Retinal pigment epithelial cell (primary cell): ENCODE measurements at regions not wholly inside any gene's neighbourhood (a gene's known extent, or its start where the extent isn't known, plus 50 kb on each side); places are given as distances from the start of the nearest gene placed in this dataset.
A peak's percentile ranks its signal among the peaks of the same experiment; 100 is the strongest.

Experiments
- DNase-seq: peaks from one replicate; pipeline ENCODE4 v3.0.0-alpha.2; 2010; ENCODE audit warnings: low read depth
- H3K4me3 ChIP-seq: 2 replicates; pipeline ENCODE4 v1.5.1; 2011; ENCODE audit warnings: mild to moderate bottlenecking, low read length, control low read depth, moderate library complexity
- TF ChIP-seq, protein P1 (sequence below): conservative IDR thresholded peaks from 2 replicates; pipeline ENCODE4 v1.5.1; 2011; ENCODE audit warnings: low read depth, low read length, control low read depth, inconsistent platforms

DNA sequence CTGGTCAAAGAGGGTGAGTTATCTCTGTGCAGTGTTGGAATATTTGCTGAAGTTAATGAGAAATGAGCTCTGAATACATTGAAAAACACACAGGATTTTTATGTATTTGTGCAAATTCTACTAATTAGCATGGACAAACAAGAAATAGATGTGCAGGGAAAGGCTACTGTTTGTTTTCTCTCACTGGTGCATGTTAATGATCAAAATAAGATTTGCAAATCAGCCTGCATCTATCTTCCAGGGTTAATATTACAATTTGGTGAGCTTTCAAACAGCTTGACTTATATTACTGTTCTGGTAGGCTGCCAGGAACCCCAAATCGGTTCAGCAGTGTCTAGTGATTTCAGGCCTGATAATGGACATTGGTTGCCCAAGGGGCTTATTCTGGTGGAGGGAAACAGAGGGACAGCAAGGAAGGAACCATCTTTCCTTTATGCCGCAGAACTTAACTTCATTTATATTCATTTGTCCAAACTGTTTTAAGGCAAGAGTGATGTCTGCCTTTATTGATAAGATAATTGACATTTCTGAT, 93.8 kb upstream of the REG3A start:
- TF ChIP-seq, protein P1, sequence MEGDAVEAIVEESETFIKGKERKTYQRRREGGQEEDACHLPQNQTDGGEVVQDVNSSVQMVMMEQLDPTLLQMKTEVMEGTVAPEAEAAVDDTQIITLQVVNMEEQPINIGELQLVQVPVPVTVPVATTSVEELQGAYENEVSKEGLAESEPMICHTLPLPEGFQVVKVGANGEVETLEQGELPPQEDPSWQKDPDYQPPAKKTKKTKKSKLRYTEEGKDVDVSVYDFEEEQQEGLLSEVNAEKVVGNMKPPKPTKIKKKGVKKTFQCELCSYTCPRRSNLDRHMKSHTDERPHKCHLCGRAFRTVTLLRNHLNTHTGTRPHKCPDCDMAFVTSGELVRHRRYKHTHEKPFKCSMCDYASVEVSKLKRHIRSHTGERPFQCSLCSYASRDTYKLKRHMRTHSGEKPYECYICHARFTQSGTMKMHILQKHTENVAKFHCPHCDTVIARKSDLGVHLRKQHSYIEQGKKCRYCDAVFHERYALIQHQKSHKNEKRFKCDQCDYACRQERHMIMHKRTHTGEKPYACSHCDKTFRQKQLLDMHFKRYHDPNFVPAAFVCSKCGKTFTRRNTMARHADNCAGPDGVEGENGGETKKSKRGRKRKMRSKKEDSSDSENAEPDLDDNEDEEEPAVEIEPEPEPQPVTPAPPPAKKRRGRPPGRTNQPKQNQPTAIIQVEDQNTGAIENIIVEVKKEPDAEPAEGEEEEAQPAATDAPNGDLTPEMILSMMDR = no peak
- no peak overlapping the region for H3K4me3 ChIP-seq
- DNase-seq = no peak

GRCh38 chr2:79250656-79251055, 91.1 kb upstream of the REG3A start:
- H3K4me3 ChIP-seq = no peak overlapping the region
- DNase-seq = no peak
- TF ChIP-seq, protein P1 = no peak

DNA sequence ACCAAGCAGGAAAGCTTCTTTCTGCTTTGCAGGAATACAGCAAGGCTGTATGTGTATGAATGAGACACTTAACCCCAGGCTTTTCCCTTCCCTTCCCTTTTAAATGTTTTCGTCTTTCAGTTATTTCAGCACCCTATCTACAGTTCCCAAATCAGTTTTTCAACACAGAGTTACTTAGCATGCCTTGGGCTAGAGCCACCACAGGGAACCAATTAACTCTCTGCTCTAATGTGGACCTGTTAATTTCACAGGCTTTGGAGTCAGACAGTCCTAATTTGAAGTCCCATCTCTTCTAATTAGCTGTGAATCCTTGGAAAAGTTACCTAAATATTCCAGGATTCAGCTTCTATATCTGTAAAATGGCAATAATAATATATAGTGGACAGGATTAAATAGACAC, 89.2 kb upstream of the REG3A start:
- H3K4me3 ChIP-seq = no peak overlapping the region
- TF ChIP-seq, protein P1 = no peak
- no peak for DNase-seq

DNA sequence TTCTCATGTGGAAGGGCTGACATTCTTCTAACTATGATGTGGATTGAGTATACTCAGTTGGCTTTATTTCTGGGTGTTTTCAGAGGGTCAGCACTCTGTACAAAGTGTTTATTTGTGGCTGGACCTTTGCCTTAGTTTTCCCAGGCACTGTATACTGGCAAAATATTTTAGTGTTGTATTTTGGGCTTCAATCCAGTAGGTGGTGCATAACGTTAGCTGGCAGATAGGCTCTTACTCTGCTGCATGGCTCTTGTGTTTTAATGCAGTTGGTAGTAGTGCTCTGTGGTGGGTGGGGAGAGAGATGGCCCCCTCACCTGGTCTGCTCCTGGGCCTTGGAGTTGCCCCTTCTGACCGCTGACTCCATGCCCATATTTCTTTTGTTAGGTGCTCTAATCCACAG, 75.6 kb upstream of the REG3A start:
- TF ChIP-seq, protein P1 = no peak
- no peak overlapping the region for H3K4me3 ChIP-seq
- no peak for DNase-seq

GRCh38 chr2:79223539-79223938, 64.0 kb upstream of the REG3A start:
- TF ChIP-seq, protein P1 = no peak
- no peak for DNase-seq
- no peak overlapping the region for H3K4me3 ChIP-seq

DNA sequence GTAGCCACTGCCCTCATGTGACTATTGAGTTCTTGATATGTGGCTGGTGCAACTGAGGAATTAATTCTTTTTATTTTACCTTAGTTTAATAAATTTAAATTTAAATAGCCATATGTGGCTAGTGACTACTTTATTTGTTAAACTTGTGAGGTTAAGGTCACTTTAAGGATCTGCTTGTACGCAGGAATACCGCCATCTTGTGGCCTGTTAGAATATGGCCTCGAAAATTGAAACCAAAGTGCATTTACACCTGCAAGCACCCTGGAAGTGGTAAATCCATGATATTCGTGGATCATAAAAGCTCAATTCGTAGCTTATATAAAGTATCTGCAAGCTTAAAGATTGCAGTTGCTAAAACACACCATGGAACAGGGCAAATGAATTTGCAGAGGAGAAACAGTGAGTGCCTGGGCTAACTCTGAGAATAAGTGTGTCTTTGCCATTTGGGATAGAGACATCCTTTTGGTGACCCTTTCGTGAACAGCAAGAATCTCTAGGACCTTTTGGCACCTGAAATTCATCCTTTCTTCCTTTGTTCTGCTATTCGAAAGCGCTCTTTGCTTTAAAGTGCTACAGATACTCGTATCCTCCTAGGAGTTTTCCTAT, 59.9 kb upstream of the REG3A start:
- TF ChIP-seq, protein P1 = peak; percentile 59
- no peak for DNase-seq
- no peak overlapping the region for H3K4me3 ChIP-seq

DNA sequence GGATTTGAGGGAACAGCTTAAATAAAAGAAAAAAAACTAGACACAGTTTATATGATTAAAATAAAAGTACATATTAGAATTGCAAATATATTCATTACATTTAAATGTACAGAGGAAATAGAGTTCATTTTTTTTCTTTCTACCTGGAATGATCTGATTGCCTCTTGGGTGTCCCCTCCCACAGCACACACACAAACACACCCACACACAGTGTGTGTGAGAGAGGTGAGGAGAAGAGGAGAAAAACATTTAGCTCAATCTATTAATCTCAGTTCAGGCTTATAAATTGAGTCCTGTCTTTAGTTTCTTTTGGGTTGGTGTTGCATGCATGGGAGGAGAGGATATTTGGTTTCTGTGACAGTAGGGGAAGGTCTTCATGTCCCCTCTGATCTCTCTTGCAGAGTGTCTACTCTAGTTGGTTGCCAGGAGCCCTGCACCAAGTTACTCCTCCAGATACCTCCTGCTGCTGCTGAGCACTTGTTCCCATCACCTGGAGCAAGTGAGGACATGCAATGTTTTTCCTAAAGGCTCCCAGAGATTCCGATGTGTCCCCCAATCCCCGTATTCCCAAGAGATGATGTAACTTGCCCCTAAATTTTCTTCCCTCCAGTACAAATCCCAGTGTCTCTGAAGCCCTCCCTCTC, 50.8 kb upstream of the REG3A start:
- no peak for DNase-seq
- TF ChIP-seq, protein P1 = no peak
- no peak overlapping the region for H3K4me3 ChIP-seq
